ENCODE measurements at regions not wholly inside any gene's neighbourhood (a gene's known extent, or its start where the extent isn't known, plus 50 kb on each side); places are given as distances from the start of the nearest gene placed in this dataset.
"Not testable (repeated sequence)": the region's sequence is repeated elsewhere in the genome, so short reads cannot be mapped to it uniquely, and the experiment has no call there.

GRCh38 chr3:75583116-75583515 is 81.0 kb upstream of the FRG2C start:
- DNase-seq (ENCODE audit: low spot score): not testable (repeated sequence)

DNA sequence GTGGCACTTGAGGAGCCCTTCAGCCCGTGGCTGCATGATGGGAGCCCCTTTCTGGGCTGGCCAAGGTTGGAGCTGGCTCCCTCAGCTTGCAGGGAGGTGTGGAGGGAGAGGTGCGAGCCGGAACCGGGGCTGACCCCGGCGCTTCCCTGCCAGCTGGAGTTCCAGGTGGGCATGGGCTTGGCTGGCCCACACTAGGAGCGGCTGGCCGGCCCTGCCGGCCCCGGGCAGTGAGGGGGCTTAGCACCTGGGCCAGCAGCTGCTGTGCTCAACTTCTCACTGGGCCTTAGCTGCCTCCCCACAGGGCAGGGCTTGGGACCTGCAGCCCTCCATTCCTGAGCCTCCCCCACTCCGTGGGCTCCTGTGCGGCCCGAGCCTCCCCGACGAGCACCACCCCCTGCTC is 76.4 kb upstream of the FRG2C start:
- not testable (repeated sequence) for DNase-seq (ENCODE audit: low spot score)

DNA sequence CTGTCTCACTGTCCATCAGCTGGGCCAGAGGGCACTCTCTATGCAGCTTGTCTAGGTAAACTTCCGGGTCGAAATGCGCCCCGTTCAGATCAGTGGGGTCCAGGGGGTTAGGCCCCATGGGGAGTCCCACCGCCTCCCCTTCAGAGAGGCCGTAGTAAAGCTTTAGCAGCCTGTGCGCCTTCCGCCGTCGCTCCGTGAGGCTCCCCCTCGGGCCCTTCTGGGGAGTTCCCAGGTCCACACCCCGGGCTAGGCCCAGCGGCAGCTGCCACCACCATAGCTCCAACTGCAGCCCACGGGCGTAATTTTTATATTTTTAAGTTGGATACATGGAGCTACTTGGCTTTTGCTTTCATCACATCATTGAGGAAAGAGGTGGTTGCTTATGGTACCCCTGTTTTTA is 73.7 kb upstream of the FRG2C start:
- not testable (repeated sequence) for DNase-seq (ENCODE audit: low spot score)

DNA sequence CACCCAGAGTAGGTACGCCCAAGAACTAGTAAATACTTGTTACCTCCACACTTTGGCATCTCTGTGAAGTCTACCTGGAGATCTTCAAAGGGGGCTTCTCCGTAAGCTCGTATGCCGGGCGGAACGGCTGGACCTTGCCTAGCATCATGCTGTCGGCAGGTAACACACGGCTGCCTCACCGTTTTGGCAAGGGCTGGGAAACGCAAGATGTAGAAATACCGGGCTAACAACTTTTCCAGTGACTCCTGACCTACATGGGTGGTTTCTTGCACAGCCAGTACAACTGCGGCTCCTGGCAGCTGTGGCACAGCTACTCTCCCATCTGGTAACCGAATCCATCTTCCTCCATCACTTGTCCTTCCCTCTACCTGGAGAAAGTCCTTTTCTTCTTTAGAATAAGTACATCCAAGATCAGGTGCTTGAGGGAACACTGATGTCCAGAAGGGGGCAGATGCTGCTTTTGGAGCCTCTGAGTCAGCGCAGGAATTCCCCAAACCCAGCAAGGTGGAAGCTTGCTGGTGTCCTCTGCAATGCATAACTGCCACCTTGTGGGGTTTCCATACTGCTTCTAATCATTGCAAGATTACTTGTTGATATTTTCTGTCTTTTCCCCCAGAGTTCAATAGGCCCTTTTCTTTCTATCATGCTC is 59.7 kb upstream of the FRG2C start:
- DNase-seq (ENCODE audit: low spot score): peak; percentile 18

DNA sequence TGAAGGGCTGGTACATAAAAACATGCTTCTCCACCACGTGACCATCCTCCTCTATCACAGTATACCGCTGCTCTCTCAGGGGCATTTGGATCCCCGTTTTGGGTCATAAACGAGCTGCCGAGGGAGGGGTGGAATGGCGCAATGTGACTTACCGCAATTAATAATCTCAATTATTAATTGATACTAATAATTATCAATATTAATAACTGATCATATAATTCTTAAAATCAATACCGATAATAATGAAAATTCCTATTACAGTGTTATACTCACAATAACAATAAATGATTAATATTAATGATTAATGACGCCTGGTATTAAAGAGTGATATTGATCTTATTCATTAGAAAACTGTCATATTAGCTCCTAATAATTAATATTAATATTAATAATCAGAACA is 56.1 kb upstream of the FRG2C start:
- DNase-seq (ENCODE audit: low spot score): not testable (repeated sequence)

DNA sequence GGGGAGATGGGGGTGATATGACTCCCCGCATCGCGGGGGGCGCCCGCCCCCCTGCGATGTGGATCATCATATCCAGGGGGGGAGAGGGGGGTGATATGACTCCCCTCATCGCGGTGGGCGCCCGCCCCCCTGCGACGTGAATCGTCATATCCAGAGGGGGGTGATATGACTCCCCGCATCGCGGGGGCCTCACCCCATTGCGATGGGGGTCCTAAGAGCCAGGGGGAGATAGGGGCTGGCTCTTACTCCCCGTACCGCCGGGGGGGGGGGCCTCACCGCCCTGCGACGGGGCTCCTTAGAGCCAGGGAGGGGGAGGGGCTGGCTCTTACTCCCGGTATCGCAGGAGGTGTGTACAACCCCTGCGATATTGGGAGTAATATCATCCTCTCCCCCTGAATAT is 54.5 kb upstream of the FRG2C start:
- not testable (repeated sequence) for DNase-seq (ENCODE audit: low spot score)

DNA sequence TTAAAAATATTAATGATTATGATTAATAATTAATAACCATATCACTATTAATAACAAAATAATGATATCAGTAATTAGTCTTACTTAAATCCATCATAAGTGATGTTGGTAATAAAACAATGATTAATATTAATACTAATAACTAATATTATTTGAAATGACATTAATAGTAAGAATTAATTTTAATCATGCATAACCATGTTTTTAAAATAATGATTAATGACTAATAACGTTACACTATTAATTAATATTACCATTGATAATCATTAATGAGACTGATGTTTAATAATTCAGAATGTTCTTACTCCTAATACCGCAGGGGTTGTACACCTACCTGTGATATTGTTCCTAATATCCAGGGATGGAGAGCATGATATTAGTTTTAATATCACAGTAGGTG is 53.4 kb upstream of the FRG2C start:
- DNase-seq (ENCODE audit: low spot score): no peak

DNA sequence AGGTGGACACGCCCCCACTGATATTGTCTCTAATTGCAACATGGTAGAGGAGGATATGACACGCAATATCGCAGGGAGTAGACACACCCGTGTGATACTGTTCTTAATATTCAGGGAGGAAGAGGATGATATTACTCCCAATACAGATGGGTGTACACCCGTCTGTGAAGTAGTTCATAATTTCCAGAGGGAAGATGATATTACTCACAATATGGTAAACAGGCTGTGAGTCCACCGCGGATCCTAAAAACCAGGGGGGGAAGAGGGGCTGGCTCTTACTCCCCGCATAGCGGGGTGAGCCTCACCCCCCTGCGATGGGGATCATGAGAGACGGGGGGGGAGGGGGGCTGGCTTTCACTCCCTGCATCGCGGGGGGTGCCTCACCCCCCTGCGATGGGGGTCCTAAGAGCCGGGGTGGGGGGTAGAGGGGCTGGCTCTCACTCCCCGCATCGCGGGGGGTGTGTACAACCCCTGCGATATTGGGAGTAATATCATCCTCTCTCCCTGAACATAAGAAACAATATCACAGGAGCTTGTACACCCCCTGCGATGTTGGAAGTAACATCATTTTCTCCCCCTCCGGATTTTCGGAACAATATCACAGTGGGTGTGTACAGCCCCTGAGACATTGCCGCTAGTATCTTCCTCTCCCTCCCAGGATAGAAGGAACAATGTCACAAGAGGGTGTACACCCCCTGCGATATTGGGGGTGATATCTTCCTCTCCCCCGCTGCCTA is 52.2 kb upstream of the FRG2C start:
- DNase-seq (ENCODE audit: low spot score): not testable (repeated sequence)
